Inflammatory macrophage treated with lipopolysaccharide for 4 hours (primary cell): ENCODE measurements at regions not wholly inside any gene's neighbourhood (a gene's known extent, or its start where the extent isn't known, plus 50 kb on each side); places are given as distances from the start of the nearest gene placed in this dataset.

Experiments
- DNase-seq: peaks from one replicate; pipeline ENCODE4 v3.0.0-alpha.2; 2020

DNA sequence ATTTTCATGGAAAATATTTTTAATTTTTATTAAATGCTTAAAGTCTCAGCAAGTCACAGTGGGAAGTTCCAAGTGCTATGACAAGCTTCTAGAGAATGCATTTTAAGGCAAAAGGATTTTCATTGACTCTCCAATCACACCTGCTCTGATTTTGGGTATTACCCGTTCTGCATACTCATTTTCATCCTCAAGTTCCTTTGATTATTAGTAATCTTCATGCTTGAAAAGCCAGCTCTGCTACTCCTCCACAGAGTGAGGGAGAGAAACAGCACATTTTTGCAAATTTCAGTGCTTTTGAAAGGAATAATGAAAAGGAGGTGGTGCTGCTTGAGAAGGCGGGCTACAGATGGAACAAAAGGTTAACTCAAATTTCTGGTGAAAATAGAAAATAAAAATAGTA is 450.7 kb downstream of the NSUN3 start:
- no peak for DNase-seq

DNA sequence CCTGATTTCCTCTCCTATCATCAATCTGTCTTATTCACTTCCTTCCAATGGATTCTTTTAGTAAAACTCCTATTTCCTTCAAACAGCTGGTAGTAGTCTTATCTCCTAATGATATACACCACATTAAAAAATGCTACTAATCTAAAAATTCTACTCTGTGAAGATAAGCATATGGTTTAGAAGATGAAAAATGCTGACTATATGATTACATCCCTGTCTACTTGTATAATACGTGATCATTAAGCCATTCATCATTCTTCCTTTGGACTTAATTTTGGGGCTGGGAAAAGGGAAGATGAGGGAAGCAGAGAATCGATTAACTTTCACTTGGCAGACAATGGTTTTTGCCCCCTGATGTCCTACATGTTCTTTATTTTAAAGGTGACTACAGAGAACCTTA is 453.1 kb downstream of the NSUN3 start:
- DNase-seq = no peak

DNA sequence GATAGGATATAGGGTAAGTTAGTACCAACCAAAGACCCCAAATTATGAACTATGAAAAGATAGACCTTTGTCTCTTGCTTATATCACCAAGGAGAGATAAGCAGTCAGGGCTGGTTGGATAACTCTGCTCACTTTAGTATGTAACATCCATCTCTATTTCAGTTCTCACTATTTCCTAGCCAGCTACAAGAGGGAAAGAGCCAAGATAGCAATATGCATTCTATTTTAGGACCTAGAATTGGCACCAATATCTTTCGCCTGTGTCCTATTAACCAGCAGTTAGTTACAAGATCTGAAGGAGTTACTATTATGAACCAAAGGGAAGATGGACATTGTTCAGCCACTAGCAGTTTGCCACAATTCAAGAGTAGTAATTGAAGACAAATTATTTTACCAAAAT is 457.5 kb downstream of the NSUN3 start:
- DNase-seq = no peak

DNA sequence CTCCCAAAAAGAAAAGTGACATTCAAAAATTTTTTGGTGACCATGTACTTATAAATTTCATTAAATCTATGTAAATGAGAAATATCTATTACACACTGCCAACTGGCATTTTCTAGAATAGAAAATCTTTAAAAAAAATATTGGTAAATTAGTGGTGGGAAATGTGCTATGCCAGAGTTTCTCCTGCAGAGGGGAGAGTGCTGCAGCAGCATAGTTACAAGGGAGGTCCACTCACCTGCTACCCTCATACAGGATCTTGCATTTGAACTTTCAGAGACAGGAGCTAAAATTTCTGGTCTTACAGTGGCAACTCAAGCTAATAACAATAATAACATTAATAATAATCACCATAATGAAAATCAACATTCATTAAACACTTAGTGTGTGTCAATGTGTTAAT is 459.6 kb downstream of the NSUN3 start:
- no peak for DNase-seq

DNA sequence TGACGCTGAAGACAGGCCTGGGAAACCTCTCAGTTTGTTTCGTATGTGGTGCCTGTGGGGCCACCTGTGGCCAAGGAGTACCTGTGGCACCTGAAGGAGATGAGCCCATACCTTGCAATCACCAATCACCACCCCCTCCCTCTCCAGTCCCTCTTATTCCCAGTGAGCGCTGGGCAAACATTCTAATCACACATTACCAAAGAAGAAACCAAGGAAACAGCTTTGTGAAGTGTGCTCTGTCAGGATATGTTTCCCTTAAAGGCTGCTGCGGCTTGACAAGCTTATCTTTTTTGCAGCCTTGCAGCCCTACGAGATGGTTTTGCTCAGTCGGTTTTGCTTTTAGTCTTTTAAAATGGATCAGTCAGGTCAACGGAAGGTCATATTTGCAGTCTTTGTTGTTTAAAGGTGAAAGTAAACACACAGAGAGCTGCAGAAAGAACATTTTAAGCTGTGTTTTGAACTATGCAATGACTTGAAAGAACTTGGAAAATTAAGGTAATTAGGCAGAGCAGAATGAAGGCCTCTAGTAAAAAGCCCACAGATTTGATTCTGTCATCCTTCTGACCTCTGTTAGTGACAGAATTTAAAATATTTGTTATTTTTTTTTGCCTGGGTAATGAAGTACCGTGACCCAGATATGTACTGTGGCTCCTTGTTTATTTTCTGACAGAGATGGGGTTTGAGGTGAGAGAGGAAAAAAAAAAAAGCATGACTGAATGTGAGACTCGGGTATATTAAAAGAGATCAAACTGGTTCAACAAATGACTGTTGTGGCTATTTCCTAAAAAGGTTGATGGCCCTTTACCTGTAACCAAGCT is 461.4 kb downstream of the NSUN3 start:
- DNase-seq = no peak

DNA sequence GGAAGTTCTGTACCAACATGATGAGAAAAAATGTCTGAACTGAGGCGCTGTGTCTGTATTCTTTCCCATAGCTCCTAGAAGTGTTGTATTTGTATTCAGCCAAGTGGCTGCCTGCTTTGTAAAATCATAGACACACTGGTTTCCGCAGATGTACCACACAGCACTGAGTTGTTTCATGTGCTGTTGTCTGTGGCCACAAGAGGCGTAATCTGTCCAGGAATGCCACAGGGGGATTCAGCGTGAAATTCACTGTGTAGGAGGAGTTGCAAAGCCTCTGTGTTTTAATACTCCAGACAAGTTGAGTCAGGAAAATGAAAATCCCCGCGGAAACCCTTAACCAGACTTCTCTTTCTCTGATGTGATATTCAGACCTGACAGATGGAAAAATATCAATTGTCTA is 462.2 kb downstream of the NSUN3 start:
- DNase-seq = no peak

DNA sequence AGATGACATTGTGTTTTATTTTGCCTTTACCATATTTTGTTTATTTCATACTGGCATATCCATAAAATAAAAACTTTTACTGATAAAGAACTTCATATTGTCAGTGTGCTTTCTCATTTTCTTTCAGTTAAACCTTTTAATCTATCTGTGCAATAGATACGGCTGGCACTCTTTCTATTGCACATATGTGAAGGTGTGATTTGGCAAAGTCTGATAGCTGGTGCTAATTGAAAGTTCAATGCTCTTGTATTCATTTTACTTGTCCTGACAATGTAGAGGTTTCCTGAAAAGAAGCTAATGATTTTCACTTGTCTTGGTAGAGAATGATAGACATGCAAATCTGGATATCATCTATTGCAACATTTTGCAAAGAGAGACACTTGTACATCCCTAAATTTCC is 467.0 kb downstream of the NSUN3 start:
- no peak for DNase-seq

DNA sequence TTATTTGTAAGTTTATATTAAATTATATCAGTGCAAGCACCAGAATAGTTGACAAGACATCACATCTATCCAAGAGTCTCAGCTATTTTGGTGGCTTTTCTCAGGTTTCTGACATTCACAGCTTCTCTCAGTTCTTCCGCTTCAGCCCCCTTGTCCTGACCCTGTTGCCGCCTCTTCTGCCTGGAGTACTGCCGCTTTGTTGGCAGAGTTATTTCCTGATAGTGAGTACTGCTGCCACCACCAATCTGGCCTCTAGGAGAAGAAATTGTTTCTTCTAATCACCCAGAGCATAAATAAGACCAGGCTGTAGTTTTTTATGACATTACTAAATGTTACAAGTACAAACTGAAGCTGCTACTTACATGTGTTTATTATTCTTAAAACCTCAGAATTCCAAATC is 470.1 kb downstream of the NSUN3 start:
- DNase-seq = no peak

DNA sequence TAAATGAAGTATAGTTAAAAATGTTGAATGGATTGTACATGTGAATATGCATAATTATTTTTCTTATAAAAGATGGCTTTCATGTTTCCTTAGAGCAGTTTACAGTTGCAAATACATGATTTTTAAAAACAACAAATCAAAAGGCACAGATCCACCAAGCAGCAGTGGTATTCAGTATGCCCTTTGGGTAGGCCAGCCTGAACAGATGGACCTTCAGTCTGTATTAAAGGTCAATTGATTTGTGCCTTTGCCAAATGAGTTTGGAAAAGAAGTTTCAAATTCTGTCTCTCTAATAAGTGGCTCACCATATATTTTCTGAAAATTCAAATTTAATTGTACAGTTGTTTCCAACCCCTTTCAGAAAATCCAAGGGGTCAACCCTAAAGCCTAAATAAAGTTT is 477.1 kb downstream of the NSUN3 start:
- DNase-seq = no peak

DNA sequence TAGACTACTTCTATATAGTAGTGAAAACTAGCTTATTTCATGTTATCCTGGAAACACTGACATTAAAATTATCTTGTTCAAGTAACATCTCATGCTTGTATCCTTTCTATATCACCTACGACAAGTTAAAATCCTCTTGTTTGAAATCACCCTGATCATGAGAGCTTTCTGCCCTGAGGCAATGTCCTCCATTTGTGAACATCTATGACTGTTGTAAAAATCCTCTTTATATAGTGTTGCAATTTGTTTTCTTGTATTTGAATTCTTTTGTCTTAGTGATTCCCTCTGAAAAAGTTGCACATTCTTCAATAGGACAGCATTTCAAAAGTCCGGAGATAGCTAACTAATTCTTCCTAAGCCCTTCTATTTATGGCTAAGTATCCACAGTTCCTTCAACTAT is 480.3 kb downstream of the NSUN3 start:
- no peak for DNase-seq

DNA sequence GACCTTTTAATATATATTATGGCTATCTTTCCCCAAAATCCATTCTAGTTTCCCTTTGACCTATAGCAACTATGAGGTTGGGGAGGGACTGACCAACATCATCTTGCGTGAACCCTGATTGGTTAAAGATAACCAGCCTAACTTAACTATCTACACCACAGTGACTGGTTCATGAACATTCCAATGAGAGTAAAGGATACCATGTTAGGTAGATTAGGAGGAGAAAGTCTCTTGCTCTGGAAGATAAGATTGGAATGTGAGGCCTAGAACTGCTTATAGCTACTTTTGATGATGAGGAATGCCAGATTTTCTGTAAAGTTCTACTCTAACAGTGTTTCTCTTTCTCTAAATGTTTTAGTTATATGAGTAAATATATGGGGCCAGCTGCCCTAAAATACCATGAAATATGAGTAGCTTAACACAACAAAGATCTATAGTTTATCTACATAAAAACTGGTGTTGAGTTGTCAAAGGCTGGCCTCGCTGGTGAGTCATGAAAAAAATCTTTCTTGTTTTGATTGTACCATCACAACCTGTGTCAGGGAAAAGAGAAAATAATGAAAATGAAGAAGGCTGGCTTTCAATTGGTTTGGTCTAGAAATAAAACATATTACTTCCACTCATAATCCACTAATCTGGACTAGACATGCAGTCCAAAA is 481.4 kb downstream of the NSUN3 start:
- DNase-seq = no peak

DNA sequence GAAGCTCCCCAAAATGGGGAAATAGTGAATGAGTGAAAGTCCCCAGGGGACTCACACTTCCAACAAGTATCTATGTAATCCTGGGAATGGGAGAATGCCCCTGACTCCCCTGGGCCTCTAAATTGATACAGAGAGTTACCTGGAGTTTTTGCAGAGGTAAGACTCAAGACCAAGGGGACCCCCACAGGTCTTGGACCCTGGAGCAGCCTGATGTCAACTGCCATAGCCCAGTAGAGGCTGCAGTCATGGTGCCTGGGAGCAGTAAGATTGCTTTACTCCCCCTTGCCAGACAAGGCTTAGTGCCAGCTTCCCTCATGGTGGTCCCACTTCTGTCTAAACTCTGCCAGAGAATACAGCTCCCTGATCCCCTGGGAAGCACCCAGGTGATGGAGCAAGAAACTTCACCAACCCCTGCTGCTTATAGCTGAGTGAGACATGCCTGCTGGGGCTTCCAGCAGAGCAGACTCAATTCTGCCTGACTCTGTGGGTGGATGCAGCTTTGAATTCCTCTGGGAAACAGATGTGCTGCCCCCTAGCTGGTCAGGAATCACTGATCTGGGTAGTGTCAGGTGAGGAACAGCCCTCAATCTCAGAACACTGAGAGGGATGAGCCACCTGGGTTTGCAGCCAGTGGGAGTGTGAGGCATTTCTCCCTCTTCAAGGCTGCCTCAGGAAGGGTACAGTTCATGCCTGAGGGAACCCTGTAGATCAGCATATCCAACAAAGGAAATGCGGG is 485.9 kb downstream of the NSUN3 start:
- no peak for DNase-seq

DNA sequence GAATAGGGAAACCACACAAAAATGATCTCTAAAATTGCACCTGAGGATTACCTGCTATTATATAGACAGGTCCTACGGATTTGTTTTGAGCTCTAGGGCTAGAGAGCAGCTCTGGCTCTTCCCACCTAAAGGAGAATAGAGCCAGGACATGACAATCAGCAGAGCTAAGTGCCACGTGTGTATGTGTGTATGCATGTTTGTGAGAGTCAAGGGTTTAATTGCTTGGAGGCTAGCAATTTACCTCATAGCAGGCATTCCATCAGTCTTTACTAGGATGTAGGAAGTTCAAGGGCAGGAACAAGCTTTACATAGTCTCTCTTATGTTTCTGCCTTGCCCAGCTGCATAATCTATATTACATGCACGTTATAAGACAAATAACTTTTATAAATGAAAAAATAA is 498.2 kb downstream of the NSUN3 start:
- no peak for DNase-seq

DNA sequence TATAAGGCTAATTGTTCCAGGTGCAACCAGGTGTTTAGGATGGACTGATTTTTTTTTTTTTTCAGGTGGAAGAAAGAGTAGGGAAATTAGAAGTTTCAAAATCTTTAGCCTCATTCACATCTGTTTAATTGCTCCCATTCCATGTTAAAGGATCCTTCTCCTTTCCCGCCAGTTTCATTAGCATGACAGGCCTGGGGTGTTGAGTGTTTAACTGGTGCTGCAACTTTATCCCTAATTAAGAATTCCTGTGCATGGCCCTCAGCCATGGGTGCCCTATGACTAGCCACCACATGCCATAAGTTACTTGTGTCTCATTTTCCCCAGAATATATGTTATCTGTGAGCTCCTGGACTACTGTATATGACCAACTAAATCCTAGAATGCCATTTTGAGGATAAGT is 501.4 kb downstream of the NSUN3 start:
- DNase-seq = no peak

DNA sequence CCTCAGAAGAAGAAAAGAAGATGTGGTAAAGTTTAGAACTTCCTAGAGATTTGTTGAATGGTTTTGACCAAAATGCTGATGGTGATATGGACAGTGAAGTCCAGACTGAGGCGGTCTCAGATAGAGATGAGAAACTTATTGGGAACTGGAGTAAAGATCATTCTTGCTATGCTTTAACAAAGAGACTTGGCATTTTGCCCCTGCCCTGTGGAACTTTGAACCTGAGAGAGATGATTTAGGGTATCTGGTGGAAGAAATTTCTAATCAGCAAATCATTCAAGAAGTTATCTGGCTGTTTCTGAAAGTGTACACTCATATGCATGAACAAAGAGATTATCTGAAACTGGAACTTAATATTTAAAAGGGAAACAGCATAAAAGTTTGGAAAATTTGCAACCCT is 505.2 kb downstream of the NSUN3 start:
- DNase-seq = no peak

DNA sequence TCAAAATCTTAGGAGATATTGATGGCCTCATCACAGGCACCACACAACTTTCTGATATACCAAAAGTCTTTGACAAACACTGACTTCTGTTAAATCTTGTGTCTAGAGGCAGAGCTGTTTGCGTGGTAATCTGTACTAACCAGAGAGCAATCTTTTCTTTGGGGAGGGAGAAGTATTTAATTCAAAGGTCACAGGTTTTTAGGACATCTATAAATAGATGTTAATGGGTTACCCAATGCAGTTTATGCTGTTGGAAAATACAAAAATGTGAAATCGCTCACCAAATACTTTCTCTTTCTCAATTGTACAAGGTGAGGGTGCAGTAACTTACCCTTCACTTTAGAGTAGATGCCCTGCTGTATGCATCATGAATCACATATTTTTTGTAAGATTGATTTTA is 510.5 kb downstream of the NSUN3 start:
- DNase-seq = no peak

DNA sequence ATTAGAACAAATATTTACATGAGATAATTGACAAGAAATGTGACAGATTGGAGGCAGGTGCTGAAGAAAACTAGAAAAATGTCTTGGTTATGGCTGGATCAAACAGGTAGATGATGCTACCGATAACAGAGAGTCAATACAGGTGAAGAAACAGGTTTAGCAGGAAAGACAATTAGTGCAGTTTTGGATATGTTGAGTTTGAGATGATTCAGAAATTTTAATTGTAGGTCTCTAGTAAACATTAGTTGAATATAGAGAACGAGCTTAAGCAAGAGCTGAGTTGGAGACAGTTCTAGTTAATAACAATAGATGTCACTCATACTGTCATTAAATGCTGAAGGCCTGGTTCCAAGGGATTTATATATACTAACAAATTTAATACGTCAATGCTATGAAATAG is 524.4 kb downstream of the NSUN3 start:
- DNase-seq = no peak

DNA sequence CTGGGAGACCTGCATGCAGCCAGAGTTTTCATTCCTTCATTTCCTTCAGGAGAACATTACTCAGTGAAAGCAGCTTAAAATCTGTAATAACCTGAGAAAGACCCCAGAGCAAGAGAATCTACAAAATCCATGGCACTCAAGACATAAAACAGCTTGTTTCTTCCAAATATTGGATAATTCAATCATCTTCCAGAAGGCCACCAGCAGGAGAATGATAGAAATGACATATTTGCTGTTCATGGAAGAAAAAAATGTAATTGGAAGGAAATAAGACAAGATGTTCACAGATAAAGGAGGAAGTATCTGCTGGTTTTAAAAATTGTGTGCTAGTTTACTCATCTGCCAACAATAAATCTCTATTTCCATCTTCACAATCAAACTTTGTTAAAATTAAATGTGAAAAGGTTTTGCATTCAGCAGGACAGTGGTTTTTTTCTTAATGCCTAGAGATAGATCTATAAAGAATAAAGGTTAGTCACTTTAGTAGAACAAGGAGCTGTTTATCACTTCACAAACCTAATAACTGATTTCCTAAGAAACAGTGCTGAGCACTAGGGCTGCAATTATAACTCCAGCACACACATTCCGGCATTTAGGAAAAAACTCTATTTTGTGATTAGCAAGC is 530.8 kb downstream of the NSUN3 start:
- DNase-seq = no peak

DNA sequence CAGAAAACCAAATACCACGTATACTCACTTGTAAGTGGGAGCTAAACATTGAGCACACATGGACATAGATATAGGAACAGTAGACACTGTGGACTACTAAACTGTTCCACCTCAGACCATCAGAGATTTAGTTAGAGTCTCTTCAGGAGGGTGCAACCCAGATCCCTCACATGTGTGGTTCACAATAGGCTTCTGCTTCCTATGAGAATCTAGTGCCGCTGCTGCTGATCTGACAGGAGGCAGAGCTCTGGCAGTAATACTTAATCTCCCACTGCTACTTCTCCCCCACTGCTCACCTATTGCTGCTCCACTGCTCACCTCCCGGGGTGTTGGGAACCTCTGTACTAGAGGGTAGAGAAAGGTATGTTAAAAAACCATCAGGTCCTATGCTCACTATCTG is 533.3 kb downstream of the NSUN3 start:
- no peak for DNase-seq

DNA sequence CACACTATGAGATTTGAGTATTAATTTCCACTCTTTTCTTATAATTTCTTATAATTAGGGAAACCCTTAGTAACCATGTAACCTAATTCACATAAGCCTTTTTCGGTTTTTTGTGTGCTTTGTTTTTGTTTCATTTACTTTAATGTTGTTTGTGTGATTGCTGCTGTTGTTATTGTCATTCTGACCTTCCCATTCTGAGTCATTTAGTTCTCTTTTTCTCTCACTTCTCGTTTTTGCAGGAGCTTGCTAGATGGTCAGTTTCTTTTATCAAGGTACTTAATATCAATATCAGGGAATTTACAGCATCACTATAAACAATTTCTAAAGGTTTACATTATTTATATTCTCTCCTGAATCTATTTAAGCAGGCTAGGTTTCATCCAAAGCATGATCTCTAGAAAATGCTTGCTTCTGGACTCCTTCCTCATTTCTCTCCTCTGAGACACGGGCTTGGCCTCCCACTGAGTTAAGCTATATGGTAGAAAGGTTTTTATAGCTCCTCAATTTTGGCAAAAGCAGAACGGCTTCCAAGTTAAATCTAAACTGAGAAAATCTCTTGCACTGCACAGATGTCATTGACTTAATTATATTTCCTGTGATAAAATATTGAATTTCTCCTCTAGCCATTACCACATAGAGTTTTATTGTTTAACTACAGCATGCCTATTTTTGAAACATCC is 534.2 kb downstream of the NSUN3 start:
- DNase-seq = no peak

DNA sequence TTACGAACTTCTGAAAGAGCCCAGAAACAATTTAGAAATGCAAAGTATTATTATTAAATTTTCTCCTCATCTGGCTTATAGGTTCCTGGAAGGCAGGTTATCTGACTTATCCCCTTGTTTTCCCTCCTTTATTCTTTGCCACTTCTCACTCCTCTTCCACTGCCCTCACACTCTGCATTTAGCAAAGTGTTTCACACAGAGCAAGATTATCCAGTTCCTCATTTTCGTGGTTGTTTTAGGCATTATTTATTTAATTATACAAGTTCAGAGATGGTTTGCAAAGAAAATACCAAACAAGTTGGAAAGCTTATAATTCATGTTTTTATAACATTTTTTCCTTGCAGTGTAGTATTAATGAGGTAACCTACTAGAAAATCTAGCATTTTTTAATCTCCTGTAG is 544.9 kb downstream of the NSUN3 start:
- no peak for DNase-seq

DNA sequence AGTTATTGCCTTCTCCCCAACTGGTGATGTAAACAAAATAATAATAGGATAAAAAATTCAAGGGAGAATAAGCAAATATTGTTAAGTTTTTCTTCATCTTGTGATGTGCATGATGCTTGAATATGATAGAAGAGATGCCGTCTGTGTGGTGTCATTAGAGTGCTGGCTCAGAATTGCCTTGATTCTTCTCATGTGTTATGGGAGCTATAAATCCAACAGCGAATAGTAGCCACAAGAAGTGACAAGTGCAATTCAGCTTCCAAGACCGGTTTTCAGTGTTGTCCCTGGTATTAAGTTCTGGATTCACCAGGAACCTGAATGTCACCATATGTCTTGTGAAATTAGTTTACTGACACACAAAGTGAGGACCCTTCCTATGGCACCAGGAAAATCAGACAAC is 547.0 kb downstream of the NSUN3 start:
- DNase-seq = no peak

DNA sequence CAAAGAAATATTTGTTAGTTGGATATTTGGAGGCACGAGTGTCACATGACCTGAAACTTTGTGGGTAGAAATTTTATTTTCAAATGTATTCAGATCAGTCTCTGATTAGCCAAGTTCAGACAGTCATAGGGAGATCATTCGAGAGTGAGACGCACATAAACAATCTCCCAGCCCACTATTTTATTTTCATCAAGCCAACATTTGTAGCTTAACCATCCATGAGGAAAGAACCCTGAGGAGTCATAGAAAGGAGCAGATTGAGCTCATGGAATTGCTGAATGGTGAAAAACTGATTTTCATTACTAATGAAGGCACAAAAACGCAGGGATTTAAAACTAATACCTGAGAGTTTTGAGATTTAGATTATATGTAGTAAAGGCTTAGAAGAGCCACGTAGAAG is 548.7 kb downstream of the NSUN3 start:
- no peak for DNase-seq
